Body of pancreas (tissue), 4 donors: ENCODE measurements at regions not wholly inside any gene's neighbourhood (a gene's known extent, or its start where the extent isn't known, plus 50 kb on each side); places are given as distances from the start of the nearest gene placed in this dataset.

Source experiments
- POLR2A ChIP-seq, 3 donors: fragments of 450-650 bp; IDR thresholded peaks; one replicate each; pipeline ENCODE4 v1.6.1; 2016; ENCODE audit warnings: antibody characterized with exemption in 3 of 3, mild to moderate bottlenecking in 2 of 3
- TF ChIP-seq, protein P1 (sequence below), 7 experiments: fragments of 450-650 bp in 4 of 7; fragments of 200-600 bp in 3 of 7; sonication (generic) in 3 of 7; IDR thresholded peaks; one replicate each; pipeline ENCODE4 v1.5.1; 2016 to 2019; ENCODE audit warnings: antibody characterized with exemption in 7 of 7

DNA sequence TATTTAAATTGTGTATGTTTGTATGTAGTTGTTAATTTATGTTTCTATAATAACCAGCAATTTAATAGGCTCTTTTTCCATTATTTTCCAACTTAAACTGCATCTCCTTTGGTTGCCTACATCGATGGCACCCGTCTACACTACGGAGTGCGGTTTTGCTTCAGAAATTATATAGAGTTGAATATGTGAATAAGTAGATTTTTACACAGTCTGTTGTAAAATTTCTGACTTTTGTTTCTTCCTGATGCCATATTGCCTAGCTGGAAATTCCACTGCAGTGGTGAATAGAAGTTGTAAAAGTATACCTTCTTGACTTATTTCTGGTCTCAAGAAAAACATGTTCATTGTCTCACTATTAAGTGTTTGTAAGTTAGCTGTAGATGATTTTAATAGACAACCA lies 404.1 kb upstream of the EPHA7 start:
- TF ChIP-seq, protein P1, sequence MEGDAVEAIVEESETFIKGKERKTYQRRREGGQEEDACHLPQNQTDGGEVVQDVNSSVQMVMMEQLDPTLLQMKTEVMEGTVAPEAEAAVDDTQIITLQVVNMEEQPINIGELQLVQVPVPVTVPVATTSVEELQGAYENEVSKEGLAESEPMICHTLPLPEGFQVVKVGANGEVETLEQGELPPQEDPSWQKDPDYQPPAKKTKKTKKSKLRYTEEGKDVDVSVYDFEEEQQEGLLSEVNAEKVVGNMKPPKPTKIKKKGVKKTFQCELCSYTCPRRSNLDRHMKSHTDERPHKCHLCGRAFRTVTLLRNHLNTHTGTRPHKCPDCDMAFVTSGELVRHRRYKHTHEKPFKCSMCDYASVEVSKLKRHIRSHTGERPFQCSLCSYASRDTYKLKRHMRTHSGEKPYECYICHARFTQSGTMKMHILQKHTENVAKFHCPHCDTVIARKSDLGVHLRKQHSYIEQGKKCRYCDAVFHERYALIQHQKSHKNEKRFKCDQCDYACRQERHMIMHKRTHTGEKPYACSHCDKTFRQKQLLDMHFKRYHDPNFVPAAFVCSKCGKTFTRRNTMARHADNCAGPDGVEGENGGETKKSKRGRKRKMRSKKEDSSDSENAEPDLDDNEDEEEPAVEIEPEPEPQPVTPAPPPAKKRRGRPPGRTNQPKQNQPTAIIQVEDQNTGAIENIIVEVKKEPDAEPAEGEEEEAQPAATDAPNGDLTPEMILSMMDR (IDR thresholded peaks at IDR 0.05) = no peak
- no peak for TF ChIP-seq POLR2A (IDR thresholded peaks at IDR 0.05)
